ENCODE measurements at regions not wholly inside any gene's neighbourhood (a gene's known extent, or its start where the extent isn't known, plus 50 kb on each side); places are given as distances from the start of the nearest gene placed in this dataset.
"Not testable (repeated sequence)": the region's sequence is repeated elsewhere in the genome, so short reads cannot be mapped to it uniquely, and the experiment has no call there.

DNA sequence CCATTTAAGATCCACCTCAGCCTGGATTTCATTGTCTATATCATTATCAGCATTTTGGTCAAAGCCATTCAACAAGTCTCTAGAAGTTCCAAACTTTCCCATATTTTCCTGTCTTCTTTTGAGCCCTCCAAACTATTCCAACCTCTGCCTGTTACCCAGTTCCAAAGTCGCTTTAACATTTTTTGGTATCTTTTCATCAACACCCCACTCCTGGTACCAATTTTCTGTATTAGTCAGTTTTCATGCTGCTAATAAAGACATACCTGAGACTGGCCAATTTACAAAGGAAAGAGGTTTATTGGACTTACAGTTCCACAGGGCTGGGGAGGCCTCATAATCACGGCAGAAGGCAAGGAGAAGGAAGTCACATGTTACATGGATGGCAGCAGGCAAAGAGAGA lies 982.9 kb downstream of the TAF11L14 start:
- DNase-seq, result not testable (repeated sequence)

DNA sequence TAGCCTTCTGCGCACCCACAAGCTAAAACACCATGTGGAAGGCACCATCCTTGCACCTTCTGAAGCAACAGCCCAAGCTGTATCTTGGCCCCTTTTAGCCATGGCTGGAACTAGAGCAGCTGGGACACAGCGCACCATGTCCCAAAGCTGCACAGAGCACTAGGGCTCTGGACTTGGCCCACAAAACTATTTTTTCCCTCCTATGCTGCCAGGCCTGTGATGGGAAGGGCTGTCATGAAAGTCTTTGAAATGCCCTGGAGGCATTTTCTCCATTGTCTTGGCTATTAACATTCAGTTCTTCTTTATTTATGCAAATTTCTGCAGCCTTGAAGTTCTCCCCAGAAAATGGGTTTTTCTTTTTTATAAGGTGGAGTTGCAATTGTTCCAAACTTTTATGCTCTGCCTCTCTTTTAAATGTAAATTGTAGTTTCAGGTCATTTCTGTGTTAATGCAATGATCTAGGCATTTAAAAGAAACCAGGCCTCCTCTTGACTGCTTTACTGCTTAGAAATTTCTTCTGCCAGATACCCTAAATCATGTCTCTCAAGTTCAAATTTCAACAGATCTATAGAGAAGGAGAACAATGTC lies 996.3 kb downstream of the TAF11L14 start:
- DNase-seq, result no peak

DNA sequence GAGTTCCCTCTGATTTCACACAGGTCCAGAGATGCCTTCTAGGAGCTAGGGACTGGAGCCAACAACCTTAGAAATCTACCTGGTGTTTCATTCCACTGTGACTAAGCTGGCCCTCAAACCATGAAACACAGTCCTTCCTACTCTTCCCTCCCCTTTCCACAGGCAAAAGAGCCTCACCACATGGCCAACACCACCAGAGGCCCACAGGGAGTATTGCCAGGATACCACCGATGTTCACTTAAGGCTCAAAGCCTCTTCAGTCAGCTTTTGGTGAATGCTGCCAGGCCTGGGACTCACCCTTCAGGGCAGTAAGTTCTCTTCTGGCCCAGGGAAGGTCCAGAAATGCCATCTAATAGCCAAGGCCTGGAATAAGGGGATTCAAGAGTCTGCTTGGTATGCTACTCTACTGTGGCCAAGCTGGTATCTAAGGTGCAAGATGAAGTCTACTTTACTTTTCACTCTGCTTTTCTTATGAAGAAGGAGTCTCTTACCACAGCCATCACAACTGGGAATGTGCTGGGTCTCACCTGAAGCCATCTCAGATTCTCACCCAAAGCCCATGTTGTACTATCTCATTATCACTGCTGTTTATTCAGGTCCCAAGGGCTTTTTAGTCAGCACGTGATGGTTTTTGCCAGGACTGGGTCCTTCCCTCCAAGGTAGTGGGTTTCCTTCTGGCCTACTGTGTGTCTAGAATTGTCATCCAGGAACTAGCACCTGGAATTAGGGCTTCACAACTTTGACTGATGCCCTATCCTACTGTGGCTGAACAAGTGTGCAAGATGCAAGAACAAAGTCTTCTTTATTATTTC lies 1018.4 kb downstream of the TAF11L14 start:
- no peak for DNase-seq

DNA sequence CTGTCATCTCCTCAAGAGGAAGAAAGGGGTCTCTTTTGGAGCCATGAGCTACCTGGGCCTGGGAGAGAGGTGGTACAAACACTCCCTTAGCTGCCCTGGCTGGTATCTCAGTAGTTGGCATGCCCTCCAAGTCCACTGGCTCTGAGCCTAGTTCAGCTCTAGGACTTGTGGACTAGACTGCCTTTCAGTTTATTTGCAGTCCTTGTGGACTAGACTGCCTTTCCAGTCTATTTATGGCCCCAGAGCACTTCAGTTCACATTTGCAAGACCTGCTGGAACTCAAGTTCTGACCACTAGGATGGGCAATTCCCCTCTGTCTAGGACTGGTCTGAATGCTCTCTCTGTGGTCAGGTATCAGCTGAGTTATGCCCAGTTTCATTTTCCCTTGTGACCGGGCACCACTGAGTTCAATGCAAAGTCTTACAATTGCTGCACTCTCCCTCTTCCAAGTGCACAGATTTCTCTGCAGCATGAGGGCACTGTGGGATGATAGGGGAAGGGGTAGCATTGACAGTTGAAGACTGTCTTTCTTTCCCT lies 1019.0 kb downstream of the TAF11L14 start:
- no peak for DNase-seq

DNA sequence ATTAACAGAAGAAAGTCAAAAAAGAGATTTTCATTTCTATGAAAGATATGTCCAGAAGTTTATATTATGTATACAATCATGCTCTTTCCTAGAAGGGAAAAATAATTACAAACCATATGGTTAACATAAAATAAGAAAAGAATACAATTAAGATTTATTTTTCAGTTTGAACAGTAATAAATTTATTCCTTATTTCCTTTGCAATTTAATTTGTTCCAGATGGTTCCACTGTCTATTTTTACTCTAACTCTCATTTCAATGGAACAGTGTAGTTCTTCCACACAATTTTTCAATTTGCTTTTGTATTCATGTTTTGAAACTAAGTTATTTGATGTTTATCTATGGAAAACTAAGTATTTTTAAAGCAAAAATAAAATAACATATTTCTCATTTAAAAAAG lies 1026.3 kb downstream of the TAF11L14 start:
- DNase-seq, result no peak

DNA sequence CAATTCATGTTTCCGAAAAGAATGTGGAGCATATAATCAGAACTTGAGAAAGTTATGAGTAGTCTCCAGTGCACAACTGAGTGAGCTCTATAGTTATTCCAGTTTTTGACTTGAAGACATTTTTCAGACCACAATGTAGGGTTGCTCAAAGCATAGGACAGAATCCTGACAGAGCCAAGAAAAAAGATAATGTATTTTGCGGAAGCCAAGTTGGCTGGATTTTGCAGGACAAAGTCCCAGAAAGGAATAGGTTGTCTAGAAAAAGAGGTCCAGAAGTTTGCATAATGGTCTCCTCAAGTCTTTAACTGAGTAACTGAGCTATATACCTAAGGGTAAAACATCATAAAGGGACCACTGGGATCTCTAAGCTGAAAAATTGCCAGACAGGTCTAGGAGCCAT lies 1028.0 kb downstream of the TAF11L14 start:
- no peak for DNase-seq

DNA sequence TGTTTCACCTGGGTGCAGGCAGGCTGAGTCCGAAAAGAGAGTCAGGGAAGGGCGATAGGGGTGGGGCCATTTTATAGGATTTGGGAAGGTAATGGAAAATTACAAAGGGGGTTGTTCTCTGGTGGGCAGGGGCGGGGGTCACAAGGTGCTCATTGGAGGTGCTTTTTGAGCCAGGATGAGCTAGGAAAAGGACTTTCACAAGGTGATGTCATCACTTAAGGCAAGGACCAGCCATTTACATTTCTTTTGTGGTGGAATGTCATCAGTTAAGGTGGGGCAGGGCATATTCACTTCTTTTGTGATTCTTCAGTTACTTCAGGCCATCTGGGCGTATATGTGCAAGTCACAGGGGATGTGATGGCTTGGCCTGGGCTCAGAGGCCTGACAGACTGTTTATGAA lies 1040.0 kb downstream of the TAF11L14 start:
- not testable (repeated sequence) for DNase-seq

DNA sequence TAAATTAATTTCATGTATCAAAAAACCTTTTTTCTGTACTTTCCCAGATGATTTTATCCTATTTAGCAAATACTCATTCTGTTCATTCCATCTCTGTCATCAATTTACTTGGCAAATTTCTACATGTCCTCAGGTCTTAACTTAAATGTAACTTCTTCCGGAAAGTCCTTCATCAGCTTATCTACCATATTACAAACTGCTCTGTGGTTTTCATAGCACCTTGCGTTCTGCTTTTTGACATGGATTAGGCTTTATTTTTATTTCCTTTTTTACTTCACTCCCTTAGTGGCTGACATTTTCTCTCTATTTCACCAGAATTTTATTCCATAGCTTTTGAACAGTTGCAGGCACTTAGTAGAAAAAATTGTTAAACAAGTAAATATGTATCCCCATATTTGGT lies 1040.8 kb downstream of the TAF11L14 start:
- DNase-seq, result no peak

DNA sequence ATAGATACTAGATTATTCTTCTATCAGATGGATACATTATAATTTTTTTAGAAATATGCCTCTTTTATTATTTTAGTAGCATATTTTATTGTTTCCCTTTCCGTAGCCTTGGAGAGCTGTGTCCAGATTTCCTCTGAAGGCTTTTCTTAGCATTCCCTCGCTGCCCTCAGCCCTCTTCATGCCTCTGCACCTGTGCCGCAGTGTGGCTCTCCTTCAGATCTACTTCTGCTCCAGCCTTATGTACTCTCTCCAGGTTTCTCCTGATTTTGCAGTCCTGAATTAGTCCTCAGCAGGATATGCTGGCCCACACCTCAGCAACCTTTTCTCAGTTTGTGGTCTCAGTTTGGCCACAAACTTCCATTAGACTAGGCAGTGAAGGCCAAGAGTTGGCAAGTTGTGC lies 1052.0 kb downstream of the TAF11L14 start:
- no peak for DNase-seq

DNA sequence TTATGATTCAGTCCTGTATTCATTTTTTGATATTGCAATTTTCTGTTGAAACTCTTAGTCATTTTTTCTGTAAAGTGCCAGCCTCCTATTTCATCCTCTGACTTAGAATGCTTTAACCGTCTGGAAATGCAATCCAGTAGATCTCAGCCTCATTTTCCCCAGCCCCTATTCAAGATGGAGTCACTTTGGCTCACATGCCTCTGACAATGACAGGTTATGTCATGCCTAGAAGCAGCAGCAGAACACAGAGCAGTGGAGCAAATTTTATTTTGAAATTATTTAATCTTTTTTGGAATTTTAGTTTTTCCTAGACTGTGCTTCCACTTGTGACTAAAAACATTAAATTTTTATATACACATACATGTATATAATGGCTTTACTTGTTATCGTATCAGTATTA lies 1053.2 kb downstream of the TAF11L14 start:
- no peak for DNase-seq

DNA sequence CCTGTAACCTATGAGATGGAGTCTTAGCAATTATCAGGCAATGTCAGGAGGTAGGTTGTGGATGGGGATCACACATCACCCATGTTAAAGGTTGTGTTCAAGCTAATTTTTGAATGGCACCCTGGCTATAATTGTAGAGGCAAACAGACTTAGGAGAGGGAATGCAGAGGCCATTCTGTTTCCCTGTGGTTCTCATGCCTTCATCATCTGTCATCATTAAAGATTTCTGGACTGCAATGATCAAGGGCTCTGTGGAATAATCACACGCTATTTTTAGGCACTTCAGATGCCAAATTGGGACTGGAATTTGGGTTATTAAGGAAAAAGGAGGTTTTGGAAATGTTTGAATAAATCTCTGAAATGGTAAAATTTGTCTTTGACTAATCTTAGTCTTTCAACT lies 1065.4 kb downstream of the TAF11L14 start:
- no peak for DNase-seq

DNA sequence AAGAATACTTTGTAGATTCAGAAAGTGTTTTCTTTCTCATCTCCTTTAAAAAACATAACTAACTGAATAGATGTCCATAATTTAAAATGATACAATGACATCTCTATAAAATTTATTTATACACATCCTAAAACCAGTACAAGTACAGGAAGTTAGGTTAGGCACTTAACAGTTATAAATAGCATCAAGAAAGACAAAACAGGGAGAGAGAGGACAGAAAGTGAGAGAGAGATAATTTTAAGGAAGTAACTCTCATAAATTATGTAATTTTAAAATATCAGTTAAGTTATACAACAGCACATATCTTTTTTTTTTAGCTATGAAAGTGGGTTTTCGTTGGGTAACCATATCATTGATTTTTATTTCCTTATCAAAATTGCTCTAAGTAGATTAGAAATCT lies 1068.6 kb downstream of the TAF11L14 start:
- DNase-seq, result no peak

DNA sequence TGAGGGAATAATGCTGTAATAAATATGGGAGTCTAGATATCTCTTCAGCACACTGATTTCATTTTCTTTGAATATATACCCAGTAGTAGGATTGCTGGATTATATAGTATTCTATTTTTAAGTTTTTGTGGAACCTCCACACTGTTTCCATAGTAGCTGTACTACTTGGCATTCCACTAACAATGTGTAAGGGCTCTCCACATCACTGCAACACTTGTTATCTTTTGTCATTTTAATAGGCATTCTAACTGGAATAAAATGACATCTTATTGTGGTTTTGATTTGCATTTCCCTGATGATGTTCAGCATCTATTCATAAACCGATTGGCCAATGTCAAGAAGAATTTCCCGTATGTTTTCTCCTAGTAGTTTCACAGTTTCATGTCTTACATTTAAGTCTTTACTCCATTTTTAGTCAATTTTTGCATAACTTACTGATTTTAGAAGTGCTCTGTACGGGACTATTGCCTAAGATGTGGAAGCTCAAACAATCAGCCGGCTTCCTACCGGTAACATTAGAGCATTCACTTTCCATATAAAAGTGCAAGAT lies 1078.8 kb downstream of the TAF11L14 start:
- no peak for DNase-seq

DNA sequence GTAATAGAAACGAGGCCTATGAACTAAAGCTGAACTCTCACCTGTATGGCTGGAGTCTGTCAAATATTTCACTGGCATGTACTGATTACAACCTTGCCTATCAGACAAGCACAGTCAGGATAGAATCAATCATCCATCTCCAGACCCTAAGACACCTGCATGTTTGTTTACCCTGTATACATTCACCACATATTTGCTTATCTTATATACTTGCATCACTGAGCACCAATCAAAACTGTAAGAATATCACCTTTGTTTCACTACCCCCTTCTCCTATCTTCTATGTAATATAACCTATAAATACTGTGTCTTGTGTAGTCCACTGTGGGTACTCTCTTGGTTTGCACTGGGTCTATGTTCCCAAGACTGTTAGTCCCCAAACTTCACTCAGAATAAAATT lies 1085.7 kb downstream of the TAF11L14 start:
- no peak for DNase-seq

DNA sequence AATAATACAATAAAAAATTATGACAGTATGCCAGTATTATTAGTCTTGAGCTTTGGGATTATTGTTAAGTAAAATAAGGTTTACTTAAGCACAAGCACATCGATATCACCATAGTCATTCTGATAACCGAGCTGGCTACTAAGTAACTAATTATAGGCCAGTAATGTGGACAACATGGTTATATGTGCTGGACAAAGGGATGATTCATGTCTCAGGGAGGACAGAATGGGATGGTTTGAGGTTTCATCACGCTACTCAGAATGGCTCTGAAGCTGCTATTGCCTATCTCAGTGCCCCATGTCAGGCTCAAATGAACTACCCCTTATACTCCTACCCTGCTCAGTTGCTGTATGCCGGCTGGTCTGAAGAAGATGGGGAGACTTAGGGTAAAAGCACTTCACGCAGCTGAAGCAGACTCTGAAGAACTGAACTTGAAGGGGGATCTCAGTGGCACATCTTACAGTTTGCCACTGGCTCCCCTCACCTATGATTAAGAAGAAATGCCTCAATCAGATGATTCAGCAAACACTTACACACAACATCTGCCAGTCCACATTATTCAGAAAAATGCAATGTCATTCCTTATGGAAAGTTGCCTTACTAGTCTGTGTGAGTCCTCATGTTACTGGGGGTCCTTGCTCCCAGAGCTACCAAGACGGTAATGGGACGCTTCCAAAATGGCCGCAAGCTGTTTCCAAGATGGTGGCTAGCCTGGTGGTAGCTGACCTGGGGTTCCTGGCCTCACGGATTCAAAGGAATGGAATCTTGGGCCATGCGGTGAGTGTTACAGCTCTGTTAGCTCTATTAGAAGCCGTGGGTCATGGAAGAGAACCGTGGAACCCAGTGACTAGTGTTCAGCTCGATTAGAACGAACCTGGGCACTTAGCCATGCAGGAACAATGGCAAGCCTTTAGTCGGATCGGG lies 1098.6 kb downstream of the TAF11L14 start:
- no peak for DNase-seq

DNA sequence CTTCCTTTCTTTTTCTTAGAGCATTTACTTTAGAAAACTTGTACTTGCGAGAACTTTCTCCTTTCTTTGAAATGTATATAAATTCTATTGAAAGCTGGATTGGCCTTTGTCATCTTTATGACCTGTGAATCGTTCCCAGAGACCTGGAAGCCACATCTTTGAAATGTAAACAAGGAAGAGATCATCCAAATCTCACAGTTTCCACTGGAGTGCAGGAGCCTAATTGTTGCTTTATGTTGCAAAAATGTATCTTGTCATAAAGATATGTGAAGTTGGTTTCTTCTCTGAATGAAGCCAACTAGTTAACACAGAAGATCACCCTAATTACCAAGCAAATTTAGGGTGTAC lies 1101.8 kb downstream of the TAF11L14 start:
- no peak for DNase-seq

DNA sequence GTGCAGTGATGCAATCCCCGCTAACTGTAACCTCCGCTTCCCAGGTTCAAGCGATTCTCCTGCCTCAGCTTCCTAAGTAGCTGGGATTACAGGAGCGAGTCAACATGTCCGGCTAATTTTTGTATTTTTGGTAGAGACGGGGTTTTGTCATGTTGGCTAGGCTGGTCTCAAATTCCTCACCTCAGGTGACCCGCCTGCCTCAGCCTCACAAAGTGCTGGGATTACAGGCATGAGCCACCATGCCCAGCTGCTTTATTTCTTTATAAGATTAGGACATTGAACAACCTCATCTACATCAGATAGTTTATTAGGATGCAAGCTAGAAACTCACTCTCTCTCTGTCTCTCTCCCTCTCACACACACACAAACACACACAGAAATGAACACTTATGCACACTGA lies 1102.5 kb downstream of the TAF11L14 start:
- DNase-seq, result not testable (repeated sequence)

DNA sequence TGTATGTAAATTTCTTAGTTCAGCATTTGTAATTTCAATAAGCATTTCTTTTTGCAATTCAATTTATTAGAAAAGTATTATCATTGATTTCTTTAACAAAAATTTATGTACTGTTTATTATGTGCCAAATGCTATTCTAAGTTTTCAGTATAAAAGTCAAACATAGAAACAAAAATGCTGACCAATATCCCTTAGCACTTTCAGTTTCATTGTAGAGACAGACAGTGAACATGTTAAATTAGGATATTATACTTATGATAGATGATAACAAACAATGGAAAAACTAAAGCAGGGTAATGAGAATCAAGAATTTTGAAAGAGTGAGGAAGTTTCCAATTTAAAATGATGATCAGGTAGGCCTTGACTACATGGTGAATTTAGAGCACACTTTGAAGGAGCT lies 1106.0 kb downstream of the TAF11L14 start:
- DNase-seq, result no peak

DNA sequence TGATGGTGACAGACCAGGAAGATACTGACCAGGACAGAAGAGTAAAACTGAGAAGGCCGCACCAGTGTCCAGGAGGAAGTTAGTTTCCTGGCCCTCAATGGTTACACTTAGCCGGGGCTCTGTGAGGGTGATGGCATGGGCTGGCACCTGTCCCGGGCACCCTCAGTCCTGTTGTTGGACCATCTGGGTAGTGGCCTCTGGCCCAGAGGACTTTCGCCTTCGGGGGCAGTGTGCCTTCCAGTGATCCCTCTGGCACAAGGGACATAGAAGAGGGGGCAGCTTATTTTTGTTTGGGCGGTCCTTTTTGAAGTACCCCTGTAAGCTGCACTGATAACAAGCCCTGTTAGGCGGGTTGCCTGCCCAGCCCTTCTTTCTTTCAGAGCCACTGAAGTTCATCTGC lies 1108.6 kb downstream of the TAF11L14 start:
- no peak for DNase-seq

DNA sequence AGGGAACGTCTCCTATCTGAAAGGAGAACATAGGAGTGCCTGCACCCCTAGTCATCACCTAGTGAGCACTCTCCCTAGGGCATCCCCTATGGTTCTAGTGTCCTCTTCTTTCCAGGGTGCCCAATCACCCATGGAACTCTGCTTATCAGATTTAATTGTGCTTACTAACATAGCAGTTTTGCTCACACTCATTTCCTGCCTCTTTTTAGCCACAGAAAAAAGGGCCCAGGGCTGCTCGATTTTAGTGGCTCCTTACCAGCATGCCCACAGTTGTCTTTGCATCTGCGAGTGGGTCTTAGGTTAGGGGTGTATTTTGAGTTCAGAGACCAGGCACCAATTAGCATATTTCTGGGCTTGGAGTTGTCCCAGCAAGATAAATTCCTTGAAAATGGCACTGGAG lies 1110.2 kb downstream of the TAF11L14 start:
- DNase-seq, result no peak

DNA sequence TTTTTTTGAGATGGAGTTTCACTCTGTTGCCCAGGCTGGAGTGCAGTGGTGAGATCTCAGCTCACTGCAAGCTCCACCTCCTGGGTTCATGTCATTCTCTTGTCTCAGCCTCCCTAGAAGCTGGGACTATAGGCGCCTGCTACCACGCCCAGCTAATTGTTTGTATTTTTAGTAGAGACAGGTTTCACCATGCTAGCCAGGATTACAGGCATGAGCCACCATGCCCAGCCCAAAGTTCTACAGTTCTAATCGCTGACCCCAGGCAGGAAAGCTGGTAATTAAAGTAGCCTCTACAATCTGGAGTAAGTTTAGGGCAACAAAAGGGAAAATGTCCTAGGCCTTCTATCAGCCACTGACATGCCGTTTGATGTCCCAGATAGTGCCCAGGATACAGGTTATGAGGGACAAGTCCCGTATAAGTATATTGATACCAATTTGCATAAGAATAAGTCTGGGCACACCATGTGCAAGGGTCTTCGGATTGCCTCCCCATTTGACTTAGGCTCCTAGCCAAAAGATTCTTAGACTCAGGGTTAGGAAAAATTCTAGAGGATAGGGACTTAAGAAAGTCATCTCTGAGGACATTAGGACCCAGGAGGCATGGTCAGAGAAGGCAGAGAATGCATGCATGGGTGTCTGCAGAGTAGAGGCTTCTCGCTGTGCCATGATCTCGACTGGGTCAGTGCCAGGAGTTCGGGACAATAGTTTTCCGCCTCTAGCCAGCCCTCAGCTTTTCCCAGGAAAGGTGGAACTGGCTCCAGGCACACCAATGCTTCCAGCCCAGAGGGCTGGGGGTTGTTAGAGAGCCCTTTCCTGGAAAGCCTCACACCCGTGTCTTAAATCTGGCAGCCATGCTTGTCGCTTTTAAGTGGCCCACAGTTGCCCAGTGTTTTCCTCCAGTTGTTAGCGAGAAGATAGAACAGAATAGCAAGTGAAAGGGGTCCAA lies 1111.1 kb downstream of the TAF11L14 start:
- DNase-seq, result no peak

DNA sequence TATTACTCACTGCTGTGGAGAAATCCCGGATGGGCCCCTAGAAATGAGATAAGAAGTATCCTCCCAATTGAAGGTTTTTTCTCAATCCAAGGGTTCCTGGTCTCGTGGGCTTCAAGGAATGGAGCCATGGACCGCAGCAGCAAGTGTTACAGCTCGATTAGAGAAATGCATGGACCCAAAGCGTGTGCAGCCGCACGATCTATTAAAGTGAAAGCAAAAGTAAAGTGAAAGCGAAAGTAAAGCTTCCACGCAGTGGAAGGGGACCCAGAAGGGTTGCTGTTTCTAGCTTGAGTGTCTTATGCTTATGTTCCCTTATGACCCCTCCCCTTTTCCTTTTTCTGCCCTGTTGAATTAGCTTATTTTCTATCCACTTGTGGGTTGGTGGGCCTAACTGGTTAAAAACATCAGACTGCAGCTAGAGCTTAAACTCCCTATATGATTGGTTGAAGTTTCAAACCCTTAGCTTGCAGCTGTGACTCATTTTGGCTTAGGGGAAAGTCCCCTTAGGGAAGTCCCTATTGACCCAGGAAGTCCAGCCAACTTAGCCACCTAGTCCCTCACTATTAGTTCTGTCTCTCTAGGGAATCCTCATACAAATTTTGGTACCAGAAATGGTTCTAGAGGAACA lies 1111.8 kb downstream of the TAF11L14 start:
- no peak for DNase-seq

All from NCI-H510A (cell line).